ENCODE measurements at regions not wholly inside any gene's neighbourhood (a gene's known extent, or its start where the extent isn't known, plus 50 kb on each side); places are given as distances from the start of the nearest gene placed in this dataset.

DNA sequence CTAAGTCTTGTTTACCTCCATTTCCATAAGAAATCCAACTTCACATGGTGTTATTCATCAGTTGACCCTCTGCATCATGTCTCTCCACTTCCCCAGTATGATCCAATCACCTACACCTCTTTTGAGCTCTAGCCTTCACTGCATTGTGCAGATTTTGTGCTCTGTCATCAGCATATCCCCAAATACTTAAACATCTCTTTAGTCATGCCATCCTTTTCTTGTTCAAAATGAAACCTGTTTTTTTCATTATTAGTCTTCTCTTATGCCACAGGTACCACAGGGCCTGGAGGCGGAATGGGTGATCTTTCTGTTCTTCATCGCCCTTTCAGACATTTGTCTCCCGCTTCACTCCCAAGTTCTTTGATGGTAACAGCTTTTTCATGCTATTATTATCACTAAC lies 382.7 kb upstream of the GALNTL6 start:
- TF ChIP-seq CTCF (IDR thresholded peaks at IDR 0.05; ENCODE audit: extremely low read depth, insufficient read depth, missing control alignments), result no peak
- no peak for DNase-seq (ENCODE audit: low spot score)
- in situ Hi-C loops (cut with MboI; ENCODE audit: low pct_unique_long_range_greater_than_20kb, low sequenced_read_pairs, unreplicated experiment), result no loop called here

DNA sequence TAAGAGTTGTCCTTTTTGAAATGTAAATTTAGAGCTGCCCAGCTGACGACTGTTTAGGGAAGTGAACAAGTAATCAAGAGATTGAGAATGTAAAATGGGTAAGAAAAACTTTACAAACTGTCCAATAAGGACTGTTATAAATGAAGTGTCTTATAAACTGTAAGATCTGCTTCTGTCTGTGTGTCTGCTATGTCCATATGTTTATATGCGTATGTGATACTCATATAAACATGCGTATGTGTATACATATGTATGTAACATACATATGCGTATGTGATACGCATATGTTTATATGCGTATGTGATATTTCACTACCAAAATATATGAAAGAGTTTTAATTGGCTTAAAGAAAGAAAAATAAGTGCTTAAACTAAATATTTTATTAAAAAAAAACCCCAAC lies 416.0 kb upstream of the GALNTL6 start:
- DNase-seq (ENCODE audit: low spot score), result no peak
- TF ChIP-seq CTCF (IDR thresholded peaks at IDR 0.05; ENCODE audit: extremely low read depth, insufficient read depth, missing control alignments), result no peak
- in situ Hi-C loops (cut with MboI; ENCODE audit: low pct_unique_long_range_greater_than_20kb, low sequenced_read_pairs, unreplicated experiment), result no loop called here

GRCh38 chr4:171390626-171391025 lies 422.6 kb upstream of the GALNTL6 start:
- no peak for DNase-seq (ENCODE audit: low spot score)
- no peak for TF ChIP-seq CTCF (IDR thresholded peaks at IDR 0.05; ENCODE audit: extremely low read depth, insufficient read depth, missing control alignments)
- in situ Hi-C loops (cut with MboI; ENCODE audit: low pct_unique_long_range_greater_than_20kb, low sequenced_read_pairs, unreplicated experiment), result no loop called here

GRCh38 chr4:171378323-171378722 lies 434.9 kb upstream of the GALNTL6 start:
- no peak for DNase-seq (ENCODE audit: low spot score)

GRCh38 chr4:171376724-171377123 lies 436.5 kb upstream of the GALNTL6 start:
- no peak for DNase-seq (ENCODE audit: low spot score)

More at GRCh38 chr4:171378323-171378722, 434.9 kb upstream of the GALNTL6 start:
- in situ Hi-C loops (cut with MboI; ENCODE audit: low pct_unique_long_range_greater_than_20kb, low sequenced_read_pairs, unreplicated experiment), result no loop called here
- no peak for TF ChIP-seq CTCF (IDR thresholded peaks at IDR 0.05; ENCODE audit: extremely low read depth, insufficient read depth, missing control alignments)

GRCh38 chr4:171353535-171353934 lies 459.7 kb upstream of the GALNTL6 start:
- no peak for DNase-seq (ENCODE audit: low spot score)
- in situ Hi-C loops (cut with MboI; ENCODE audit: low pct_unique_long_range_greater_than_20kb, low sequenced_read_pairs, unreplicated experiment), result no loop called here
- TF ChIP-seq CTCF (IDR thresholded peaks at IDR 0.05; ENCODE audit: extremely low read depth, insufficient read depth, missing control alignments), result no peak

More at GRCh38 chr4:171376724-171377123, 436.5 kb upstream of the GALNTL6 start:
- in situ Hi-C loops (cut with MboI; ENCODE audit: low pct_unique_long_range_greater_than_20kb, low sequenced_read_pairs, unreplicated experiment), result no loop called here
- no peak for TF ChIP-seq CTCF (IDR thresholded peaks at IDR 0.05; ENCODE audit: extremely low read depth, insufficient read depth, missing control alignments)

DNA sequence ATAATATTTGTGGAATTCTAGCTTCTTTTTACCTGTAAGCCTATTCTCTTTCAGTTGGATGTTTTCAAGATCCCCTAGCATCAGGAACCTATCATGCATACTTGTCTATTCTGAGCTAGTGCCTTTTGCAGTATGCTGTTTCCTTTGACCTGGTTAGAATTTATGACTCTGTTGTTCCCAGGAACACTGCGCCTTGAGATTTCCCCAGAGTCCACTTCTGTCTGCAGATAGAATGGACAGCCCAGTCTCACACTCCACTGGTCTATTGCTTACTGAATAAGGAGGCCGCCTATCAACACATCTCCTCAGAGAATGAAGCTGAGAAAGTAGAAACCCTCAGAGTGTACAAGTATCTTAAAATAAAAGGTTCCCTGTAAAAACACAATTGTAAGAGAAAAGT lies 465.1 kb upstream of the GALNTL6 start:
- TF ChIP-seq CTCF (IDR thresholded peaks at IDR 0.05; ENCODE audit: extremely low read depth, insufficient read depth, missing control alignments), result no peak
- DNase-seq (ENCODE audit: low spot score), result no peak
- in situ Hi-C loops (cut with MboI; ENCODE audit: low pct_unique_long_range_greater_than_20kb, low sequenced_read_pairs, unreplicated experiment), result no loop called here

Measured in GM13977 (cell line).